ENCODE measurements at regions not wholly inside any gene's neighbourhood (a gene's known extent, or its start where the extent isn't known, plus 50 kb on each side); places are given as distances from the start of the nearest gene placed in this dataset.

DNA sequence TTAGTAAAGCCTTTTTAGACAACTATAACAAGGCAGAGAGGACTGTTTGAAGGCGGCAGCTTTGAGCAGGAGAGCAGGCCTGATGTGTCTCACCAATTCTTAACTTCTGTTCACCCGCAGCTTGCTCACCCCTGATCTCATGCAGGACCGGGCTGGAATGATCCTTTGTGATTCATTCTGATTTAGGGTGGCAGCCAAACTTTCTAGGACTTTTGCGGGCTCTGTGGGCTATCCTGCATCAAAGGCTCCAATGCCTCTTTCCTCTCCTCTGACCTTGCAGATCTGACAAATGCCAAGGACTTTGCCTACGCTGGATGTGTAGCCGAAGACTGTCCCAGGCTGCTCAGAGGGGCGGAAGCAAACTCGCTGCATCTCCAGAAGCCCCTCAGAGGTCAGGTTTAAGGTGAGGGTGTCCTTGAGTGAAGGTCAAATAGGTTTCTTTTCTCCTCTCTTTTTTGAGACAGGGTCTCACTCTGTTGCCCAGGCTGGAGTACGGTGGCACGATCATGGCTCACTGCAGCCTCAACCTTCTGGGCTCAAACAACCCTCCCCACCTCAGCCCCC, 72.3 kb downstream of the VEGFA start:
- no peak for DNase-seq

DNA sequence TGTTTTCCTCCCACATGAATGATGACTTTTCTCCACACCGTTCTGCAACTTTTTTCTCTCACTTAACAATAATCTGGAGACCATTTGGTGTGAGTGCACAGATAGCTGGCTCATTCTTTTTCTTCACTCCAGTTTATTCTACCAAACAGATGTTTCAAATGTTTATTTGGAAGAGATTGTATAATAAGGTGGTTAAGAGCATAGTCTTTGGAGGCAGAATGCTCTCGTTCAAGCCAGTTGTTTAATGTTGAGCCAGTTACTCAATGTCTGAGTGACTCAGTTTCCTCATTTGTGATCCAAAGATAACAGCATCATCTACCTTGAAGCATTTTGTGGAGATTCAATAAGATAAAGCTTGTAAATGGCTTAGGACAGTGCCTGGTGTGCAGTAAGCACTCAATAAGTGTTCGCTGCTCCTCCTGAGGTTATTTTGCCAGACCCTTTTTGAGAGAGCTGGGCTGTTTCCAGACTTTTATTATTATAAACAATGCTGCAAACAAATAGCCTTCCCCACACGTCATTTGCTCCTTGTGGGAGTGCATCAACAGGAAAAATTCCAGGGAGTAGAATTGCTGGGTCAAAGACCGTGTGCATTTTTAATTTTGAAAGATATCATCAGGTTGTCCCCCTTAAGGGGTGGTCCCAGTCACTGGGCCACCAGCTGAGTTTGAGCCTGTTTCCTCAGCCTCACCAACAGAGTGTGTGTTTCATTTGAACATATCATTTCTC, 70.6 kb downstream of the VEGFA start:
- DNase-seq, result no peak

DNA sequence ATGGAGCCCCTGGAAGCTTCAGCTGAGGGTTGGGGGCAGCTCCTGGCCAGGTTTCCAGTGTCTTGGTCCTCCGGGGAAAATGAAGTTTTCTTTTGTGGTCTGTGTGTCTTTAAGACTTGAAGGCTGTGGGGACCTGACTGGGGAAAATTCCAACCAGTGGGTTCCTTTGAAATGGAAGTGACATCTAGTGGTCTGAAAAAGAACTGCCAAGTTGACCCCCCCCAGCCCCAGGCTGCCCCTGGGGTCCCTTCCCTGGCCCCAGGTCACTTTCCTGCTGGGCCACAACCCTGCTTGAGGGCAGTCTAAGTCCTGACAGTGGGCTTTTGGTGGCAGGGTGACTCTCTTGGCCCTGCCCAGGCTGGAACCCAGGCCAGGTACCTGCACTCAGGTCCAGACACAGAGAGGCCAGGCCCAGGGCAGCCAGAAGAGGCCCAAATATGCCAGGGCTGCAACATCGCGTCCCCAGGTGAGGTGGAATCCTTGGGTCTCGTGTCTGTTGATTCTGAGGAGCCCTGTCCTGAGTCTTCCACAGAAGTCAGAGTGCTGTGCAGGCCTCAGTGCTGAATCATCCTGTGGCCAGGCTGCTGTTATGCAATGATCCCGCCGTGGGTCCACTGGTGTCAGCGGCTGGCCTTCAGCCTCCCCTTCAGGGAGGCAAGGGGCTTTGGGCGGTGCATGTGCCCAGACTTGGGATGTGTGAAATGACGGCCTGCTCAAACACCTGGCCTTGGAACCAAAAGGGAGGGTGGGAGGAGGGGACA, 68.4 kb downstream of the VEGFA start:
- DNase-seq, result peak; percentile 23 to 24

DNA sequence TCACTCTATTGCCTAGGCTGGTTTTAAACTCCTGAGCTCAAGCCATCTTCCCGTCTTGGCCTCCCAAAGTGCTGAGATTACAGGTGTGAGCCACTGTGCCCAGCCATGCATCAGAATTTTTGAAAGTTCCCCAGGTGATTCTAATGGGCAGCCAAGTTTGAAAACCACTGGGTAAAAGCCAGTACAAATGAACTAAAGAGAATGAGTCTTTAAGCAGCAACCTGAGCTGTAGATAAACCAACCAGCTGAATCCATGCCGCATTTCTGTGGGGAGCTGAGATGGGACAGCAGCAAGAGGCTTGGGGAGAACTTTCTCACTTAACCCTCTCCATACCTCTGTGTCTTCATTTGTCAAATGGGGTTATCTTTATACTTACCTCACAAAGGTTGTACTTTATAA, 67.5 kb downstream of the VEGFA start:
- DNase-seq, result no peak

GRCh38 chr6:43836507-43837240, 66.7 kb downstream of the VEGFA start:
- no peak for DNase-seq
